Loucy (cell line): ENCODE measurements at regions not wholly inside any gene's neighbourhood (a gene's known extent, or its start where the extent isn't known, plus 50 kb on each side); places are given as distances from the start of the nearest gene placed in this dataset.

Source experiments
- H2AFZ ChIP-seq: fragments of 200-600 bp; sonication (generic); 2 replicates; pipeline ENCODE4 v1.6.0; 2016; ENCODE audit warnings: antibody characterized with exemption, mild to moderate bottlenecking, low read length, moderate library complexity
- H3F3A ChIP-seq: fragments of 200-600 bp; 2 replicates; pipeline ENCODE4 v1.6.0; 2016; ENCODE audit warnings: antibody characterized with exemption, low read depth, mild to moderate bottlenecking
- H3K27me3 ChIP-seq: fragments of 200-600 bp; sonication (generic); 2 replicates; pipeline ENCODE4 v1.6.1; 2014; ENCODE audit warnings: low read length, mild to moderate bottlenecking; ENCODE audit not compliant: insufficient read depth, poor library complexity, severe bottlenecking
- H3K36me3 ChIP-seq: fragments of 200-600 bp; sonication (generic); 2 replicates; pipeline ENCODE4 v1.6.1; 2016; ENCODE audit warnings: low read length; ENCODE audit not compliant: insufficient read depth
- H3K4me1 ChIP-seq: fragments of 200-600 bp; sonication (generic); 2 replicates; pipeline ENCODE4 v1.5.1; 2014; ENCODE audit warnings: low read length, mild to moderate bottlenecking; ENCODE audit not compliant: insufficient read depth, poor library complexity, severe bottlenecking
- H3K4me2 ChIP-seq: fragments of 200-600 bp; sonication (generic); 2 replicates; pipeline ENCODE4 v1.6.0; 2014; ENCODE audit warnings: antibody characterized with exemption, low read length, low read depth, mild to moderate bottlenecking; ENCODE audit not compliant: poor library complexity, severe bottlenecking
- H3K4me3 ChIP-seq: fragments of 200-600 bp; sonication (generic); 2 replicates; pipeline ENCODE4 v1.5.1; 2014; ENCODE audit warnings: low read length, mild to moderate bottlenecking, mixed read lengths; ENCODE audit not compliant: poor library complexity, severe bottlenecking
- H3K79me2 ChIP-seq: fragments of 200-600 bp; sonication (generic); 2 replicates; pipeline ENCODE4 v1.6.1; 2014; ENCODE audit warnings: low read length; ENCODE audit not compliant: insufficient read depth
- H3K9ac ChIP-seq: fragments of 200-600 bp; sonication (generic); 2 replicates; pipeline ENCODE4 v1.6.0; 2014; ENCODE audit warnings: mild to moderate bottlenecking, low read depth, low read length, moderate library complexity; ENCODE audit not compliant: poor library complexity, severe bottlenecking
- H3K9me2 ChIP-seq: fragments of 200-600 bp; sonication (generic); replicated peaks from 2 replicates; pipeline ENCODE4 v1.6.1; 2016; ENCODE audit warnings: low read depth, low read length, mixed read lengths
- H3K9me3 ChIP-seq: fragments of 200-600 bp; sonication (generic); 2 replicates; pipeline ENCODE4 v1.6.1; 2014; ENCODE audit warnings: mild to moderate bottlenecking, antibody characterized with exemption, low read length, low read depth; ENCODE audit not compliant: insufficient read depth
- H4K20me1 ChIP-seq: fragments of 200-600 bp; sonication (generic); 2 replicates; pipeline ENCODE4 v1.6.0; 2014; ENCODE audit warnings: antibody characterized with exemption, low read length, mild to moderate bottlenecking; ENCODE audit not compliant: insufficient read depth, poor library complexity, severe bottlenecking
- CTCF ChIP-seq: fragments of 200-600 bp; sonication (generic); conservative IDR thresholded peaks from 2 replicates; pipeline ENCODE4 v1.5.1; 2014; ENCODE audit warnings: mild to moderate bottlenecking, antibody characterized with exemption, low read length
- EZH2phosphoT487 ChIP-seq: fragments of 200-600 bp; IDR thresholded peaks from 2 replicates; pipeline ENCODE4 v1.6.1; 2018; ENCODE audit warnings: antibody characterized with exemption, mild to moderate bottlenecking, moderate library complexity, borderline replicate concordance

- Histone ChIP-seq H3F3A (no peaks in the 10 kb centered on the region), H4K20me1 (no peaks in the 10 kb centered on the region), H3K9ac (no peak overlapping the region), H3K36me3 (no peaks in the 10 kb centered on the region), H3K4me2 (no peak overlapping the region), H3K4me1 (no peaks in the 10 kb centered on the region), H3K4me3 (no peak overlapping the region), H3K9me2 (no peaks in the 10 kb centered on the region), H3K27me3 (no peaks in the 10 kb centered on the region), H2AFZ (no peak overlapping the region), H3K79me2 (no peaks in the 10 kb centered on the region), H3K9me3 (no peaks in the 10 kb centered on the region)
- TF ChIP-seq CTCF (no peak), EZH2phosphoT487 (no peak)
These were observed 163.9 kb downstream of the HIPK3 start for GRCh38 chr11:33420959-33421566.

GRCh38 chr11:33419924-33420323 lies 162.7 kb downstream of the HIPK3 start:
- Histone ChIP-seq H3K4me1 (no peaks in the 10 kb centered on the region), H3F3A (no peaks in the 10 kb centered on the region), H4K20me1 (no peaks in the 10 kb centered on the region), H3K4me2 (no peak overlapping the region), H3K9me3 (no peaks in the 10 kb centered on the region), H3K4me3 (no peak overlapping the region), H3K79me2 (no peaks in the 10 kb centered on the region), H2AFZ (no peak overlapping the region), H3K9ac (no peak overlapping the region), H3K27me3 (no peaks in the 10 kb centered on the region), H3K36me3 (no peaks in the 10 kb centered on the region), H3K9me2 (no peaks in the 10 kb centered on the region)
- TF ChIP-seq CTCF (no peak), EZH2phosphoT487 (no peak)

GRCh38 chr11:33417121-33417520 lies 159.9 kb downstream of the HIPK3 start:
- no peak overlapping the region for H2AFZ ChIP-seq
- no peaks in the 10 kb centered on the region for H4K20me1 ChIP-seq
- H3F3A ChIP-seq, result no peaks in the 10 kb centered on the region
- H3K4me1 ChIP-seq, result no peaks in the 10 kb centered on the region
- H3K4me2 ChIP-seq, result no peak overlapping the region
- no peaks in the 10 kb centered on the region for H3K9me2 ChIP-seq
- peaks cover 4% of the 10 kb centered on the region for H3K27me3 ChIP-seq
- H3K4me3 ChIP-seq, result no peak overlapping the region
- no peaks in the 10 kb centered on the region for H3K36me3 ChIP-seq
- TF ChIP-seq CTCF (no peak), EZH2phosphoT487 (no peak)
- no peaks in the 10 kb centered on the region for H3K9me3 ChIP-seq
- no peaks in the 10 kb centered on the region for H3K79me2 ChIP-seq
- no peak overlapping the region for H3K9ac ChIP-seq
